Lower leg skin (tissue), 3 donors: ENCODE measurements at regions not wholly inside any gene's neighbourhood (a gene's known extent, or its start where the extent isn't known, plus 50 kb on each side); places are given as distances from the start of the nearest gene placed in this dataset.

Experiments used
- POLR2A ChIP-seq, 2 donors: fragments of 450-650 bp; IDR thresholded peaks; one replicate each; pipeline ENCODE4 v1.6.1; 2016 to 2017; ENCODE audit warnings: antibody characterized with exemption in 2 of 2, mild to moderate bottlenecking in 1 of 2, moderate library complexity in 1 of 2
- TF ChIP-seq, protein P1 (sequence below), 3 donors: fragments of 450-650 bp; IDR thresholded peaks; one replicate each; pipeline ENCODE4 v1.5.1; 2016; ENCODE audit warnings: antibody characterized with exemption in 3 of 3, mild to moderate bottlenecking in 3 of 3, moderate library complexity in 2 of 3

DNA sequence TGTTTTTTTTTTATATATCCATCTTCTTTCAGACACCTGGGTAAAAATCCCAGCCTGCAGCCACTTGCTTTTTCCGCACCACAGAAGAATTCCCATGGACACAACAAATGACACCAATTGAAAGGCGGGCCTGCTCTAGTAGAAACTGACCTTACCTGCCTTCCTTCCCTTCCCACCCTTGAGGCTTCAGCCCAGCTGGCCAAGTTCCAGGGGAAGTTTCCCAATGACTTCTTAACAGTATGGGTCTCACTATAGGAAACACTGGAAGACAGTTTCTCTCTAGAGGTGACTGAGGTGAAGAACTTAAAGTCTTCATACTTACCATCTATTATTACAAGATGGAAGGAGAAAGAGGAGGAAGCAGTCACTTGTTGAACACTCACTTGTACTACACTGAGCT lies 714.2 kb upstream of the NR2F2 start:
- TF ChIP-seq, protein P1, sequence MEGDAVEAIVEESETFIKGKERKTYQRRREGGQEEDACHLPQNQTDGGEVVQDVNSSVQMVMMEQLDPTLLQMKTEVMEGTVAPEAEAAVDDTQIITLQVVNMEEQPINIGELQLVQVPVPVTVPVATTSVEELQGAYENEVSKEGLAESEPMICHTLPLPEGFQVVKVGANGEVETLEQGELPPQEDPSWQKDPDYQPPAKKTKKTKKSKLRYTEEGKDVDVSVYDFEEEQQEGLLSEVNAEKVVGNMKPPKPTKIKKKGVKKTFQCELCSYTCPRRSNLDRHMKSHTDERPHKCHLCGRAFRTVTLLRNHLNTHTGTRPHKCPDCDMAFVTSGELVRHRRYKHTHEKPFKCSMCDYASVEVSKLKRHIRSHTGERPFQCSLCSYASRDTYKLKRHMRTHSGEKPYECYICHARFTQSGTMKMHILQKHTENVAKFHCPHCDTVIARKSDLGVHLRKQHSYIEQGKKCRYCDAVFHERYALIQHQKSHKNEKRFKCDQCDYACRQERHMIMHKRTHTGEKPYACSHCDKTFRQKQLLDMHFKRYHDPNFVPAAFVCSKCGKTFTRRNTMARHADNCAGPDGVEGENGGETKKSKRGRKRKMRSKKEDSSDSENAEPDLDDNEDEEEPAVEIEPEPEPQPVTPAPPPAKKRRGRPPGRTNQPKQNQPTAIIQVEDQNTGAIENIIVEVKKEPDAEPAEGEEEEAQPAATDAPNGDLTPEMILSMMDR (IDR thresholded peaks at IDR 0.05): no peak
- TF ChIP-seq POLR2A (IDR thresholded peaks at IDR 0.05): no peak
